Osteocyte (in vitro differentiated cells): ENCODE measurements at regions not wholly inside any gene's neighbourhood (a gene's known extent, or its start where the extent isn't known, plus 50 kb on each side); places are given as distances from the start of the nearest gene placed in this dataset.
"Not testable (repeated sequence)": the region's sequence is repeated elsewhere in the genome, so short reads cannot be mapped to it uniquely, and the experiment has no call there.

Source experiments
- DNase-seq: peaks from one replicate; pipeline ENCODE4 v3.0.0; 2021; ENCODE audit warnings: mixed read lengths; ENCODE audit not compliant: unreplicated experiment; ENCODE audit errors: extremely low spot score
- H3K27ac Mint-ChIP-seq: one replicate; pipeline ENCODE4 v1.8.0; 2021; ENCODE audit warnings: mild to moderate bottlenecking, mixed read lengths; ENCODE audit not compliant: unreplicated experiment
- H3K27me3 Mint-ChIP-seq: one replicate; pipeline ENCODE4 v1.8.0; 2021; ENCODE audit warnings: mixed read lengths; ENCODE audit not compliant: unreplicated experiment
- H3K36me3 Mint-ChIP-seq: one replicate; pipeline ENCODE4 v1.8.0; 2021; ENCODE audit warnings: mixed read lengths; ENCODE audit not compliant: unreplicated experiment
- H3K4me1 Mint-ChIP-seq: one replicate; pipeline ENCODE4 v1.8.0; 2021; ENCODE audit warnings: mixed read lengths; ENCODE audit not compliant: unreplicated experiment
- H3K4me3 Mint-ChIP-seq: one replicate; pipeline ENCODE4 v1.8.0; 2021; ENCODE audit warnings: mild to moderate bottlenecking, moderate library complexity, mixed read lengths; ENCODE audit not compliant: unreplicated experiment
- H3K9me3 Mint-ChIP-seq: one replicate; pipeline ENCODE4 v1.8.0; 2021; ENCODE audit warnings: mixed read lengths; ENCODE audit not compliant: unreplicated experiment
- TF ChIP-seq, protein P1 (sequence below): fragments of 200-600 bp; sonication (generic); IDR thresholded peaks from 2 replicates; pipeline ENCODE4 v1.5.0; 2021; ENCODE audit warnings: antibody characterized with exemption, mild to moderate bottlenecking, moderate library complexity

DNA sequence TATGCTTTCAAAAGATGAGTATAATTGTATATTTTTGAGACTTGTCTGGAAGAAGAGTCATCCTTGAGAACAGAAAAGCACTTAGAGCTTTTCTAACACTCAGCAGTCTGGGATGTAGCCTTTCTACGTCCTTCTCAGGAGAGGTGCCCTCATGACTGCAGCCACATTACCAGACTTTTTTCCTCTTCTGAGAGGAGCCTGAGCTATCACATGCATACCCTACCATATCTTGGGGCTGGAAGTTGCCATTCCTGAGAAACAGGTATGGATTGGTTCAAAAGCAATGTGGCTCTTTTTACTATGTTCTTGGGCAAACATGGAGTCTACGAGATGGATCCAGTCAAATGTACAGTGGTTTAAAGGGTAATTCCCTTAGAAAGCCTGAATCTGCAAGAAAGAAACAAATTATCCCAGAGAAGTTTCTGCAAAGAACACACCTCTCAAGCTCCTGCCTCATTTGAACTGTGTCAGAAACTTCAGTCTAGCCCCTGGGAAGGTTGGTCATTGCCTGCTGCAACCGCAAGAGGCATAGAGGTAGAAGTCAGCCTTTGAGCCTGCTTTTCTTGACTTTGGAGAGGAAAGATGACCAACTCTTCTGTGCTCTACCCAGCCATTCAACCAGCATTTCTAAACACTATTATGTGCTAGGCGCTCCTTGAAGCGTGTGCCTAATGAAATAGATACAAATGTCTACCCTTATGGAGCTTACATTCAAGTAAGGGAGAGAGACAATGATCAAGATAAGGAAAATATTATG, 401.9 kb upstream of the ACTBL2 start:
- no peaks in the 10 kb centered on the region for H3K27me3 Mint-ChIP-seq
- peaks cover 24% of the 10 kb centered on the region for H3K4me1 Mint-ChIP-seq
- TF ChIP-seq, protein P1, sequence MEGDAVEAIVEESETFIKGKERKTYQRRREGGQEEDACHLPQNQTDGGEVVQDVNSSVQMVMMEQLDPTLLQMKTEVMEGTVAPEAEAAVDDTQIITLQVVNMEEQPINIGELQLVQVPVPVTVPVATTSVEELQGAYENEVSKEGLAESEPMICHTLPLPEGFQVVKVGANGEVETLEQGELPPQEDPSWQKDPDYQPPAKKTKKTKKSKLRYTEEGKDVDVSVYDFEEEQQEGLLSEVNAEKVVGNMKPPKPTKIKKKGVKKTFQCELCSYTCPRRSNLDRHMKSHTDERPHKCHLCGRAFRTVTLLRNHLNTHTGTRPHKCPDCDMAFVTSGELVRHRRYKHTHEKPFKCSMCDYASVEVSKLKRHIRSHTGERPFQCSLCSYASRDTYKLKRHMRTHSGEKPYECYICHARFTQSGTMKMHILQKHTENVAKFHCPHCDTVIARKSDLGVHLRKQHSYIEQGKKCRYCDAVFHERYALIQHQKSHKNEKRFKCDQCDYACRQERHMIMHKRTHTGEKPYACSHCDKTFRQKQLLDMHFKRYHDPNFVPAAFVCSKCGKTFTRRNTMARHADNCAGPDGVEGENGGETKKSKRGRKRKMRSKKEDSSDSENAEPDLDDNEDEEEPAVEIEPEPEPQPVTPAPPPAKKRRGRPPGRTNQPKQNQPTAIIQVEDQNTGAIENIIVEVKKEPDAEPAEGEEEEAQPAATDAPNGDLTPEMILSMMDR = no peak
- DNase-seq = no peak
- H3K9me3 Mint-ChIP-seq = no peaks in the 10 kb centered on the region
- no peaks in the 10 kb centered on the region for H3K36me3 Mint-ChIP-seq
- H3K4me3 Mint-ChIP-seq = no peak overlapping the region
- H3K27ac Mint-ChIP-seq = no peak overlapping the region

DNA sequence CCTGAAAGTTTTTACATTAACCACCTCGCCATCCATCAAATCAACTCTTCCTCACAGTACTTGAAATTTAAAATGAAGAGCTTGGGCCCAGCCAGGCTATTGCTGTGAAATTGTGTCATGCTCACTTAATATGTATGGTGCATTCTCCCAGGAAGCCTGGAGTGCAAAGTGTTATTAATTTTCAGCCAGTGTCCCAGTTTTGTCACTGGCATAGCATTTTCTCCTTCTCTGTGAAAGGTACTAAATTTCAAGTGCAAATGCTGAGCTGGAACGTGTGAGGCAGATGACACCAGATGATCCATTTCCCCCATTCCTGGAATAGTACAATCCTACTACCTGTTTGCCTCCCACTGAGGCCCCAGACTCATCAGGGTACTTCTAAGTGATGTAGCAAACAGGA, 397.6 kb upstream of the ACTBL2 start:
- no peaks in the 10 kb centered on the region for H3K27me3 Mint-ChIP-seq

DNA sequence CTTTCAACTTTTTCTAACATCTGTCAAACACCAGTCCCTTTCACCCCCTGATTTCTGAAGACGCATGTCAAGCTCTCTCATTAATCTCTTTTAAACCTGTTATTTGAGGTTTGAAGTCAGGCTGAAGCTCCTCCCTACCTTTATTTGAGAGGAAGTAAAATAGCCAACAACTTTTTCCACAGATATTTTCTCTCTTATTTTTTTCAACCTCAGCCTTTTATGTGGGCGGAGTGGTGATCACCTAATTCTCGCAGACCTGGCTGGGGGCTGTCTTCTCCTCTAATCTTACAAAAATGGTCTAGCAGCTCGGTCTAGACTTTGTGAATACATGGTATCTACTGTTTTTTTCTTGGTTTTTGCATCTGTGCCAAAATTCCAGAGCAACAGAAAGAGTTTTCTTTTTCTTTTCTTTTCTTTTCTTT, 395.7 kb upstream of the ACTBL2 start:
- no peak for DNase-seq
- no peak overlapping the region for H3K27ac Mint-ChIP-seq
- H3K9me3 Mint-ChIP-seq = no peaks in the 10 kb centered on the region
- TF ChIP-seq, protein P1 = no peak
- no peaks in the 10 kb centered on the region for H3K36me3 Mint-ChIP-seq
- H3K27me3 Mint-ChIP-seq = no peaks in the 10 kb centered on the region
- no peak overlapping the region for H3K4me3 Mint-ChIP-seq
- peaks cover 16% of the 10 kb centered on the region for H3K4me1 Mint-ChIP-seq

More for the DNA sequence above, 397.6 kb upstream of the ACTBL2 start:
- no peak overlapping the region for H3K4me3 Mint-ChIP-seq
- no peaks in the 10 kb centered on the region for H3K36me3 Mint-ChIP-seq
- no peak overlapping the region for H3K27ac Mint-ChIP-seq
- H3K9me3 Mint-ChIP-seq = no peaks in the 10 kb centered on the region
- peaks cover 22% of the 10 kb centered on the region for H3K4me1 Mint-ChIP-seq
- DNase-seq = no peak
- TF ChIP-seq, protein P1 = no peak

DNA sequence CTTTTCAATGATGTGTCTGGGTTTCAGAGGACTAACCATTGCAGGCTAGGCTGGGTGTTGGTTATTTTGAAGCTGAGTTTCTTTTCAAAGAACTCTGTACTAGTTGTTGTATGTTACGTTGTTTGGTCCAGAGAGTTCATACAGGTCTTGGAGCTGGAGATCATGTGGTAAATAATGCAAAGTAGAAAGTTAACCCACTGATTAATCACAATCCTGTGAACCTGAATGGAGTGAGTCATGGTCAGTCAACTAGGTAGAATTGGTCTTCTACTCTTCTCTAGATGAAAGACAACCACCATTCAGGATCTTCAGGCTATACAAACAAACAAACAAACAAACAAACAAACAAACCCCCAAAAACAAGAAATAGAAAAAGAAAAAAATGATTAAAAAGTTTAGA, 388.9 kb upstream of the ACTBL2 start:
- H3K9me3 Mint-ChIP-seq = peaks cover 7% of the 10 kb centered on the region
- no peaks in the 10 kb centered on the region for H3K27me3 Mint-ChIP-seq
- DNase-seq = no peak

DNA sequence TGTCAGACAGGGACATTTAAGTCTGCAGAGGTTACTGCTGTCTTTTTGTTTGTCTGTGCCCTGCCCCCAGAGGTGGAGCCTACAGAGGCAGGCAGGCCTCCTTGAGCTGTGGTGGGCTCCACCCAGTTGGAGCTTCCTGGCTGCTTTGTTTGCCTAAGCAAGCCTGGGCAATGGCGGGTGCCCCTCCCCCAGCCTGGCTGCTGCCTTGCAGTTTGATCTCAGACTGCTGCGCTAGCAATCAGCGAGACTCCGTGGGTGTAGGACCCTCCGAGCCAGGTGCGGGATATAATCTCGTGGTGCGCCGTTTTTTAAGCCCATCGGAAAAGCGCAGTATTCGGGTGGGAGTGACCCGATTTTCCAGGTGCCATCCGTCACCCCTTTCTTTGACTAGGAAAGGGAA, 387.7 kb upstream of the ACTBL2 start:
- H3K4me3 Mint-ChIP-seq, H3K36me3 Mint-ChIP-seq, DNase-seq, H3K9me3 Mint-ChIP-seq, H3K27ac Mint-ChIP-seq, H3K27me3 Mint-ChIP-seq, H3K4me1 Mint-ChIP-seq: not testable (repeated sequence)

More for the DNA sequence above, 388.9 kb upstream of the ACTBL2 start:
- Mint-ChIP-seq H3K27ac (no peak overlapping the region), H3K4me3 (no peak overlapping the region), H3K4me1 (peaks cover 2% of the 10 kb centered on the region), H3K36me3 (no peaks in the 10 kb centered on the region)
- TF ChIP-seq, protein P1 = no peak
